Left kidney (tissue), 1 donor: ENCODE measurements at regions not wholly inside any gene's neighbourhood (a gene's known extent, or its start where the extent isn't known, plus 50 kb on each side); places are given as distances from the start of the nearest gene placed in this dataset.
A peak's percentile ranks its signal among the peaks of the same experiment; 100 is the strongest.
"Not testable (repeated sequence)": the region's sequence is repeated elsewhere in the genome, so short reads cannot be mapped to it uniquely, and the experiment has no call there.

ENCODE experiments used
- DNase-seq: peaks from one replicate; pipeline ENCODE4 v3.0.0-alpha.2; 2013

DNA sequence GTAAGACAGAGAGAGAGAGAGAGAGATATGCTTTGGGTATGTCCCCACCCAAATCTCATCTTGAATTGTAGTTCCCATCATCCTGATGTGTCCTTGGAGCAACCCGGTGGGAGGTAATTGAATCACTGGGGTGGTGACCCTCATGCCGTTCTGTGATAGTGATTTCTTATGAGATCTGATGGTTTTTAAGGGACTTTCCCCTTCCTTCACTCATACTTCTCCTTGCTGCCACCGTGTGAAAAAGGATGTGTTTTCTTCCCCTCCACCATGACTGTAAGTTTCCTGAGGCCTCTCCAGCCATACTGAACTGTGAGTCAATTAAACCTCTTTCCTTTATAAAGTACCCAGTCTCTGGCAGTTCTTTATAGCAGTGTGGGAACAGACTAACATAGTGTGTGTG is 60.3 kb downstream of the EOMES start:
- DNase-seq: no peak

GRCh38 chr3:27659279-27660021 is 62.7 kb downstream of the EOMES start:
- peak; percentile 20 for DNase-seq

- DNase-seq: no peak
These were observed 63.4 kb downstream of the EOMES start for GRCh38 chr3:27658741-27659140.

DNA sequence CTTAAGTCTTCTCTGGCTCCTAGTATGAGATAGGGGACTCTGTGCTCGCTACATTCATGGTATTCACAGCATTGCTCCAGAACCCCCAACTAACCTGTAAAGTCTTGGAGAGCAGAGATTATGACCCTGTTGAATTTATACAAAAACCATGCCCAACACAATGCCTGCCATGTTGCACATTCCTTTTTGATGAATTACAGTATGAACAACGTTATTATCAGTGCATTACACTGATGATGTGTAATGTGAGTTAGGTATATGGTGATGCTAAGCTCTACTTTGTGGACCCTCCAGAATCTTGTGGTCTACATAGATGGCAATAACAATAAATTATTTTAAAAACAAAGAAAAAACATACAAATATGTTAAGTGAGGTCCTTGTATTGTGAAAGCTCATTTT is 64.3 kb downstream of the EOMES start:
- no peak for DNase-seq

- DNase-seq: no peak
These were observed 64.7 kb downstream of the EOMES start for GRCh38 chr3:27657404-27657803.

DNA sequence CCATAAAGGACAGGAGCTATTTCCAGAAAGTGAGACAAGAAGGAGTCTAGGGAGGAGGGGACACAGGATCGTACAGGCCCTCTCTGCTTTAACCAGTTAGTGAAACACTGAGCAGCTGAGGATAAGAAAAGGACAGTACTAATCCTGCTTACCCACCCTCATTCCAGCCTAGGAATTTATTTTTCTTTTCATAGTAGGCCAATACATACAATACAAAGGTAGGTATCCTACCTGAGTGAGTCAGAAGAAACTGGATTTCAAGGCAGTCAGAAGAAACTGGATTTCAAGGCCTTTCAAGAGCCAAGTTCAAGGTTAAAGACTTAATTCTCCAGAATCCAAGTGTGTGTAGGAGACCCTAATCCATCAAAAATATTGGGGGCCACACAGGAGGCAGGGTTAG is 65.3 kb downstream of the EOMES start:
- DNase-seq: no peak

GRCh38 chr3:27655547-27655946 is 66.6 kb downstream of the EOMES start:
- DNase-seq: no peak

- no peak for DNase-seq
These were observed 68.1 kb downstream of the EOMES start for GRCh38 chr3:27653803-27654558.

- no peak for DNase-seq
These were observed 72.8 kb downstream of the EOMES start for GRCh38 chr3:27649277-27649676.

- DNase-seq: no peak
These were observed 75.2 kb downstream of the EOMES start for GRCh38 chr3:27646896-27647295.

DNA sequence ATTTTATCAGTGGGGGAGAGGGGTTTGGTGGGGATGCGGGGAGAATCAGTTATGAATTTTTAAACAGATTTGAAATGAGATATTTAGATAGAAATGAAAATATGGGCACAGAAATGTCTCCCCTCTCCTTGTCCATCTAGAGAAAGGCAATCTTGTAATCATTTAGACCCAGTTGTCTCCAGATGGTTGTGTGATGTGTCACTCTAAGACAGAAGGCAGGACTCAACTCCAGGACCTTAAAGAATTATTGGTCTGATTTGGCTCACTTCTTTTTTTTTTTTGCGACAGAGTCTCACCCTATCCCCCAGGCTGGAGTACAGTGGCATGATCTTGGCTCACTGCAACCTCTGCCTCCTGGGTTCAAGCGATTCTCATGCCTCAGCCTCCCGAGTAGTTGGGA is 77.2 kb downstream of the EOMES start:
- no peak for DNase-seq

GRCh38 chr3:27643355-27643754 is 78.8 kb downstream of the EOMES start:
- no peak for DNase-seq

DNA sequence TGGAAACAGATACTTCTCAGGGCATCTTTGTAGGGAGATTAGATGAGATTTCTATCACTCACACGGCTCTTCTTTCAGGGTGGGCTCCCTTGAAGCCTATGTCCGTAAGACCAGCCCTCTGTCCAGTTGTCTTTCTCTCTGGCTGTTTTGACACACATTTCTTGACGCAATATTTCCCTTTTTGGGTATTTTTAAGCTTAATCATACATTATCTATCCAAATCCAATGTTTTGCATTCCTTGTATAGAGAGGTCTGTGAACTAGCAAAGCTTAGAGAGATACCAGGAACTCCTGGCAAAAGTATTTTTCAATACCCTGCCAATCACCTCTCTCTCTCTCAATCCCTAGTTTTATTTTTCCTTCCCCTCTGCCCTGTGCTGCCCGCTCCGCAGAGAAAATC is 79.3 kb downstream of the EOMES start:
- no peak for DNase-seq

- DNase-seq: peak; percentile 32
These were observed 80.1 kb downstream of the EOMES start for GRCh38 chr3:27641888-27642601.

DNA sequence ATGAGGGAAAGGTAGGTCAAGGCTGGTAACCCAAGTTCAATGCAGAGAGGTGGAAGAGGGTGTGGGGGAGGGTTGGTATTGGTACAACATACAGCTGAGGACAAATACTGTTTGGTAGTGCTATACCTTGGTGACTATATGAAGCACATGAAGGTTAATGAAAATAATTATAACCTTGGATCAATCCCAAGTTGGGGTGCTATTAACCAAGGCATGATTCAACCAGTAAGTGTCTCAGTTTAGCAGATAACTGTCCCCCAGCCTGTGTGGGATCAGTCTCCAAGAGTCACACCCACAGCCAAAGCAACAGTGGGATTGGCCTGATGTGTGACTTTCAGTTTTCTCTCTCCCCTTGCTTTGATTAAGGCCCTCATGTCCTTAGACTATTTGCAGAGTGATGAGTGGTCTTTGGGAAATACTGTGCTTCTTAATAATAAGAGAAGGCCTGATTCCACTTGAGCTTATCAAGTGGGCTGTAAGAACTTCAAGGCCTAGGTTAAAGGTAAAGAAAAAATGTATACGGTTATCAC is 80.8 kb downstream of the EOMES start:
- no peak for DNase-seq

DNA sequence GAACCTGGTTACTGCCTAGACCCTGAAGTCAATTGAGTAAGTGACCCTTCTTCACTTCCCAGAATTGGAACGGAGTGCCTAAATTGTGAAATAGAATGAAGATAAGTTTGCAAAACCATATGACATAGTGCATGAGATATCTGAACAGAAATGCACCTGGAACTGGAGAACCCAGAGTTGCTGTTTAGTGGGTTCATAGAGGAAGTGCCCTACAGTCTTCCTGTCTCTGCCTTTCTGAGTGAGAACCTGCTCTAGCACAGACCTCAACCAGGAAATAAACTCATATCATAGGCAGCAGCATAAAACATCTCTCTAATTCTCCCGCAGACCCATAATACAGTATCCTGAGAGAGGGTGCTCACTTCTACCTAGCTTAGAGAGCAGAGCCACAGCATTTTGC is 82.9 kb downstream of the EOMES start:
- no peak for DNase-seq

GRCh38 chr3:27638594-27638993 is 83.5 kb downstream of the EOMES start:
- no peak for DNase-seq

DNA sequence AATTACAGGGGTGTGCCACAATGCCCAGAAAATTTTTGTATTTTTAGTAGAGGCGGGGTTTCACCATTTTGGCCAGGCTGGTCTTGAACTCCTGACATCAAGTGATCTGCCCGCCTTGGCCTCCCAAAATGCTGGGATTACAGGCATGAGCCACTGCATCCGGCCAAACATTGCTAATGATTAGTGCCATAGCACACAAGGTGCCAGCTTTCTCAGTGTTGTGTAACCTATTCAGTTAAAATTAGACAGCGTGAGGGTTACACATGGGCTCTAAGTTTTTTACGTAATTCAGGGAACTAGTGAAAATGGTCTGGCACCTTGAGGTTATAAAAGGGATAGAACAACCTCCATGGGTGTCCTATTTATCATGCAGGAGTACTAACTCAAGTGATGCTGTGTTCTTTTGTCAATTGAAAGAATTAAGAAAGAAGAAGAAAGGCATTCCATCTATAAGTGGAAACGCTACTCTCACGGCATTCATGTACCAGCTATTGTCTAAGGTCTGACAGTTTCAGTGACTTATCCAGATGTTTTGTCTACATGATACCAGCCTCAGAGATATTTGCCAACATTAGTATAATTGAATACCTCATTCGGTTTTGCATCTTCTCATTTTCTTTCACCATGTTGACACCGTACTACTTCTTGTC is 84.7 kb downstream of the EOMES start:
- no peak for DNase-seq

- not testable (repeated sequence) for DNase-seq
These were observed 87.1 kb downstream of the EOMES start for GRCh38 chr3:27635006-27635405.

DNA sequence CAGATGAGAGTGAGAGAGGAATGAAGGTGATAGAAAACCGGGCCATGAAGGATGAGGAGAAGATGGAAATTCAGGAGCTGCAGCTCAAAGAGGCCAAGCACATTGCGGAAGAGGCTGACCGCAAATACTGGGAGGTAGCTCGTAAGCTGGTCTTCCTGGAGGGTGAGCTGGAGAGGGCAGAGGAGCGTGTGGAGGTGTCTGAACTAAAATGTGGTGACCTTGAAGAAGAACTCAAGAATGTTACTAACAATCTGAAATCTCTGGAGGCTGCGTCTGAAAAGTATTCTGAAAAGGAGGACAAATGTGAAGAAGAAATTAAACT is 88.9 kb downstream of the EOMES start:
- no peak for DNase-seq

- peak; percentile 31 for DNase-seq
These were observed 89.5 kb downstream of the EOMES start for GRCh38 chr3:27632431-27633223.

DNA sequence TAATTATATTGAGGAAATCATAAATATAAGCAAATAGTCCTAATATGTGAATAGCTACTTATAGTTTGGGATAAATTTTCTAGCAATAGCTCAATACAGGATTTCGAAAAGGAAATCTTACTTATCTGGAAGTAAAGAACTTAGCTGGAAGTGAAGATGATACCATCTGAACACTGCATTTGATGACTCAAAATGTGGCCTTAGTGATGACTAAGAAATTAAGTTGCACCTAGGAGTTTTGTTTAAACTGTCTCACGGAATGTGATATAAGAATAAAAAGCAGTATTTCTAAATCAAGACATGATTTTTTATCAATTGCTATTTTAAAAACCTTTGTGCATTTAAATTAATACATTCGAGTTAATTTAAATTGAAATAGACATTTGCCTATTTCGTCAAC is 91.2 kb downstream of the EOMES start:
- no peak for DNase-seq
